CD14-positive monocyte (primary cell): ENCODE measurements at regions not wholly inside any gene's neighbourhood (a gene's known extent, or its start where the extent isn't known, plus 50 kb on each side); places are given as distances from the start of the nearest gene placed in this dataset.

Source experiments
- DNase-seq, 3 donors: peaks; one replicate each; pipeline ENCODE4 v3.0.0-alpha.2; 2011 to 2022
- H2AFZ ChIP-seq: 2 replicates; pipeline ENCODE4 v1.6.0; 2012; ENCODE audit warnings: mild to moderate bottlenecking, low read depth, low read length, inconsistent platforms; ENCODE audit not compliant: insufficient read depth, poor library complexity, severe bottlenecking
- H3K27ac ChIP-seq, 2 donors: 1 replicate in 1 of 2; 2 replicates in 1 of 2; pipeline ENCODE4 v1.5.1; 2012 to 2013; ENCODE audit warnings: low read length in 2 of 2, control low read depth in 1 of 2, inconsistent platforms in 1 of 2, low read depth in 1 of 2, mild to moderate bottlenecking in 1 of 2
- H3K27me3 ChIP-seq, 2 donors: one replicate each; pipeline versions ENCODE4 v1.6.0 to v1.6.1; 2011 to 2013; ENCODE audit warnings: low read length in 2 of 2; ENCODE audit not compliant: control insufficient read depth in 2 of 2, insufficient read depth in 2 of 2
- H3K36me3 ChIP-seq, 2 donors: replicated peaks in 1 of 2; 1 replicate in 1 of 2; 2 replicates in 1 of 2; pipeline versions ENCODE4 v1.5.1 to v1.6.1; 2012 to 2013; ENCODE audit warnings: low read length in 2 of 2, control low read depth in 1 of 2, inconsistent platforms in 1 of 2, mild to moderate bottlenecking in 1 of 2; ENCODE audit not compliant: insufficient read depth in 2 of 2, control insufficient read depth in 1 of 2
- H3K4me1 ChIP-seq, 2 donors: 1 replicate in 1 of 2; 2 replicates in 1 of 2; pipeline versions ENCODE4 v1.5.1 to v1.6.1; 2012 to 2013; ENCODE audit warnings: low read length in 2 of 2, control low read depth in 1 of 2, inconsistent platforms in 1 of 2, mild to moderate bottlenecking in 1 of 2, moderate library complexity in 1 of 2; ENCODE audit not compliant: insufficient read depth in 2 of 2, control insufficient read depth in 1 of 2
- H3K4me2 ChIP-seq: replicated peaks from 2 replicates; pipeline ENCODE3; 2012; ENCODE audit warnings: low read length, moderate library complexity, mild to moderate bottlenecking; ENCODE audit not compliant: poor library complexity, severe bottlenecking; ENCODE audit errors: extremely low read depth
- H3K4me3 ChIP-seq, 3 experiments: fragments of 200-600 bp in 1 of 3; sonication (generic) in 1 of 3; replicated peaks in 1 of 3; 1 replicate in 2 of 3; 2 replicates in 1 of 3; pipeline ENCODE4 v1.5.1; 2011 to 2013; ENCODE audit warnings: low read length in 3 of 3, mild to moderate bottlenecking in 3 of 3, control low read depth in 2 of 3, low read depth in 2 of 3, inconsistent platforms in 1 of 3, moderate library complexity in 1 of 3
- H3K79me2 ChIP-seq: 2 replicates; pipeline ENCODE4 v1.6.0; 2012; ENCODE audit warnings: mild to moderate bottlenecking, control low read depth, inconsistent platforms, low read length, moderate library complexity; ENCODE audit not compliant: insufficient read depth
- H3K9ac ChIP-seq: 2 replicates; pipeline ENCODE4 v1.6.0; 2017; ENCODE audit warnings: low read length, mild to moderate bottlenecking; ENCODE audit not compliant: insufficient read depth, poor library complexity, severe bottlenecking
- H3K9me3 ChIP-seq, 2 donors: replicated peaks in 1 of 2; 1 replicate in 1 of 2; 2 replicates in 1 of 2; pipeline versions ENCODE4 v1.5.1 to v1.6.1; 2012 to 2013; ENCODE audit warnings: low read length in 2 of 2, control low read depth in 1 of 2; ENCODE audit not compliant: control insufficient read depth in 1 of 2, insufficient read depth in 1 of 2
- H4K20me1 ChIP-seq: 2 replicates; pipeline ENCODE4 v1.6.0; 2012; ENCODE audit warnings: mild to moderate bottlenecking, low read length, control low read depth, moderate library complexity; ENCODE audit not compliant: insufficient read depth
- H3K27ac Mint-ChIP-seq, 7 donors: one replicate each; pipeline ENCODE4 v1.8.0; 2020; ENCODE audit warnings: mild to moderate bottlenecking in 7 of 7, mixed read lengths in 7 of 7, moderate library complexity in 6 of 7, inconsistent platforms in 2 of 7
- H3K27me3 Mint-ChIP-seq, 3 donors: one replicate each; pipeline ENCODE4 v1.8.0; 2021 to 2022; ENCODE audit warnings: low read depth in 3 of 3, mild to moderate bottlenecking in 3 of 3, mixed read lengths in 3 of 3, moderate library complexity in 3 of 3, inconsistent platforms in 1 of 3
- H3K36me3 Mint-ChIP-seq, 2 donors: one replicate each; pipeline ENCODE4 v1.8.0; 2020; ENCODE audit warnings: mixed read lengths in 2 of 2, inconsistent platforms in 1 of 2, mild to moderate bottlenecking in 1 of 2
- H3K4me1 Mint-ChIP-seq: one replicate; pipeline ENCODE4 v1.8.0; 2020; ENCODE audit warnings: mild to moderate bottlenecking, mixed read lengths
- H3K4me3 Mint-ChIP-seq, 2 donors: one replicate each; pipeline ENCODE4 v1.8.0; 2020; ENCODE audit warnings: mild to moderate bottlenecking in 2 of 2, mixed read lengths in 2 of 2, moderate library complexity in 1 of 2
- H3K9me3 Mint-ChIP-seq, 7 donors: one replicate each; pipeline ENCODE4 v1.8.0; 2020 to 2022; ENCODE audit warnings: mixed read lengths in 7 of 7, mild to moderate bottlenecking in 6 of 7, moderate library complexity in 6 of 7, inconsistent platforms in 2 of 7
- WGBS: methylation state at CpG from one replicate; pipeline ENCODE4 v1.1.5; 2013; ENCODE audit warnings: missing lambda C conversion rate; ENCODE audit not compliant: insufficient coverage; 5-methylcytosine and 5-hydroxymethylcytosine counted together
- intact Hi-C, 2 donors: fragments of 100-400 bp; cut with micrococcal nuclease; formaldehyde crosslinking; loops; one replicate each; pipeline versions ENCODE4 v1.15.0 to v1.15.1; 2023
- TF ChIP-seq, protein P1 (sequence below): fragments of 200-600 bp; IDR thresholded peaks from one replicate; pipeline ENCODE4 v1.8.0; 2022; ENCODE audit warnings: antibody characterized with exemption, mild to moderate bottlenecking

DNA sequence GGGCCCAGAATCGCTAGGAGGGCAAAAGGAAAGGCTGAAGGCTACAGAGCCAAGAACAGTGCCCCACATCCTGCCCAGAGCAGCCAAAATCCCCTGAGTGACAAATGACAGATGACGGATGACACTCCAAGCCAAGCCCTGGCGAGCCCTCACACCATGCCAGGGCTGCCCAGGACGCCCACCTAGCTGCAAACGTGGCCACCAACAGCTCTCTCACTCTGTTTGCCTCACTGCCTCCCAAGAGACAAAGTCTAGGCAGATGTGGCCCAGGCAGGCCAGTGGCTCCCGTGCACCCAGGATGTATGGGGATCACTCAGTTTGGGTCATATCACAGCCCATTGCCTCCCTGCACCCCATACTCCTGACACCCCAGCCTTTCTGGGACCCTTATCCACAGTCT is 270.1 kb upstream of the NSMCE3 start:
- no peak overlapping the region for H2AFZ ChIP-seq
- H3K9me3 Mint-ChIP-seq: peaks cover 2 to 13% (median 7%) of the 10 kb centered on the region in 7 donors
- H3K4me1 ChIP-seq: no peaks in the 10 kb centered on the region
- no peaks in the 10 kb centered on the region for H3K36me3 Mint-ChIP-seq
- no peak overlapping the region for H3K27ac Mint-ChIP-seq
- no peak overlapping the region for H3K4me3 ChIP-seq
- H3K4me2 ChIP-seq: no peak overlapping the region
- H3K27me3 Mint-ChIP-seq: peaks cover 1 to 3% (median 2%) of the 10 kb centered on the region in 3 donors
- H4K20me1 ChIP-seq: no peaks in the 10 kb centered on the region
- H3K79me2 ChIP-seq: no peaks in the 10 kb centered on the region
- WGBS: 83% methylated on average over 5 of the region's 6 CpGs
- H3K27ac ChIP-seq: no peak overlapping the region
- no peaks in the 10 kb centered on the region for H3K27me3 ChIP-seq
- H3K4me3 Mint-ChIP-seq: no peak overlapping the region
- no peak overlapping the region for H3K9ac ChIP-seq
- no peaks in the 10 kb centered on the region for H3K4me1 Mint-ChIP-seq
- no peaks in the 10 kb centered on the region for H3K36me3 ChIP-seq
- H3K9me3 ChIP-seq: peaks cover 0 to 3% of the 10 kb centered on the region in 2 donors
- TF ChIP-seq, protein P1, sequence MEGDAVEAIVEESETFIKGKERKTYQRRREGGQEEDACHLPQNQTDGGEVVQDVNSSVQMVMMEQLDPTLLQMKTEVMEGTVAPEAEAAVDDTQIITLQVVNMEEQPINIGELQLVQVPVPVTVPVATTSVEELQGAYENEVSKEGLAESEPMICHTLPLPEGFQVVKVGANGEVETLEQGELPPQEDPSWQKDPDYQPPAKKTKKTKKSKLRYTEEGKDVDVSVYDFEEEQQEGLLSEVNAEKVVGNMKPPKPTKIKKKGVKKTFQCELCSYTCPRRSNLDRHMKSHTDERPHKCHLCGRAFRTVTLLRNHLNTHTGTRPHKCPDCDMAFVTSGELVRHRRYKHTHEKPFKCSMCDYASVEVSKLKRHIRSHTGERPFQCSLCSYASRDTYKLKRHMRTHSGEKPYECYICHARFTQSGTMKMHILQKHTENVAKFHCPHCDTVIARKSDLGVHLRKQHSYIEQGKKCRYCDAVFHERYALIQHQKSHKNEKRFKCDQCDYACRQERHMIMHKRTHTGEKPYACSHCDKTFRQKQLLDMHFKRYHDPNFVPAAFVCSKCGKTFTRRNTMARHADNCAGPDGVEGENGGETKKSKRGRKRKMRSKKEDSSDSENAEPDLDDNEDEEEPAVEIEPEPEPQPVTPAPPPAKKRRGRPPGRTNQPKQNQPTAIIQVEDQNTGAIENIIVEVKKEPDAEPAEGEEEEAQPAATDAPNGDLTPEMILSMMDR: no peak
- no peak for DNase-seq
- intact Hi-C loops: no loop called here

DNA sequence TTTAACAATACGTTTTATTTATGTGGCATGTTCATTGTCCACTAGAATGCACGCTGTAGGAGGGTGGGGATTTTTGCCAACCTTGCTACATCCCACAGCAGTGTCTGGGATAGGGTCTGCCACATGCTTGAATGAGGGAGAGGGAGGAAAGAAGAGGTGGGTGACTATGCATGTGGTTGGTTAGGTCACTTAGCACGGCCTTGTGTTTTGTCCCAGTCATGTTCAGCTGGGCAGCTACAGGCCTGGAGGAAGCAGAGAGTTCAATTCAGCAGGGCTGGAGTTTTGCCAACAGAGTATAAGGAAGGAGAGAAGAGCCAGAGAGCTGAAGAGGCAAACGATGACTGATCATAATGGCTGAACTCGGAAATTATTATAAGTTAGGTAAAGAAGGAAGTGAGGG is 268.4 kb upstream of the NSMCE3 start:
- H3K36me3 ChIP-seq: no peaks in the 10 kb centered on the region
- Mint-ChIP-seq H3K4me1 (no peaks in the 10 kb centered on the region), H3K9me3 (peaks cover 2 to 13% (median 8%) of the 10 kb centered on the region in 7 donors), H3K4me3 (no peak overlapping the region), H3K27ac (no peak overlapping the region), H3K27me3 (peaks cover 0 to 3% (median 1%) of the 10 kb centered on the region in 3 donors), H3K36me3 (no peaks in the 10 kb centered on the region)
- no peaks in the 10 kb centered on the region for H3K4me1 ChIP-seq
- H3K9ac ChIP-seq: no peak overlapping the region
- no peak overlapping the region for H3K27ac ChIP-seq
- DNase-seq: no peak
- intact Hi-C loops: no loop called here
- H3K79me2 ChIP-seq: no peaks in the 10 kb centered on the region
- no peak overlapping the region for H3K4me2 ChIP-seq
- H3K4me3 ChIP-seq: no peak overlapping the region
- no peaks in the 10 kb centered on the region for H3K27me3 ChIP-seq
- H2AFZ ChIP-seq: no peak overlapping the region
- TF ChIP-seq, protein P1: no peak
- 54% methylated on average over 3 of the region's 5 CpGs for WGBS
- peaks cover 0 to 3% of the 10 kb centered on the region in 2 donors for H3K9me3 ChIP-seq
- H4K20me1 ChIP-seq: no peaks in the 10 kb centered on the region
